IMR-90 (cell line): ENCODE measurements at regions not wholly inside any gene's neighbourhood (a gene's known extent, or its start where the extent isn't known, plus 50 kb on each side); places are given as distances from the start of the nearest gene placed in this dataset.

Source experiments
- ATAC-seq: fragments of 200-7000 bp; cut with Tn5 transposase; 2 replicates; pipeline ENCODE4 v1.9.1; 2020; ENCODE audit warnings: low read depth, mild to moderate bottlenecking, moderate library complexity
- BruUV-seq: library from RNA; stranded (reverse); fragments of 400-500 nt; replicated peaks from 2 replicates; lab custom pipeline; 2021; lab: Mats Ljungman, UMichigan
- CTCF ChIA-PET: fragments of 300-600 bp; formaldehyde crosslinking; extraction: SDS; loops from one replicate; lab custom pipeline; 2021; ENCODE audit warnings: antibody characterized with exemption; lab: Yijun Ruan, JAX
- POLR2A ChIA-PET: fragments of 300-600 bp; sonication (Branson Sonifier 250); formaldehyde crosslinking; loops from one replicate; lab custom pipeline; 2022; ENCODE audit warnings: antibody characterized with exemption; ENCODE audit not compliant: unreplicated experiment; lab: Charles Lee
- DNase-seq: peaks from one replicate; pipeline ENCODE4 v3.0.0; 2013
- H2AFZ ChIP-seq: replicated peaks from 2 replicates; pipeline ENCODE3; 2013; ENCODE audit warnings: low read length, mild to moderate bottlenecking; ENCODE audit not compliant: poor library complexity
- H2AK5ac ChIP-seq: 2 replicates; pipeline ENCODE4 v1.6.1; 2013; ENCODE audit warnings: low read depth, low read length, inconsistent platforms
- H2AK9ac ChIP-seq: replicated peaks from 2 replicates; pipeline ENCODE3; 2013; ENCODE audit warnings: mild to moderate bottlenecking, low read depth, low read length, moderate library complexity; ENCODE audit not compliant: poor library complexity
- H2BK120ac ChIP-seq: 2 replicates; pipeline ENCODE4 v1.6.1; 2013; ENCODE audit warnings: low read depth, low read length, inconsistent platforms
- H2BK15ac ChIP-seq: 3 replicates; pipeline ENCODE4 v1.6.1; 2013; ENCODE audit warnings: low read depth, low read length, inconsistent platforms
- H2BK20ac ChIP-seq: 2 replicates; pipeline ENCODE4 v1.6.1; 2013; ENCODE audit warnings: low read depth, mild to moderate bottlenecking, inconsistent platforms, low read length, moderate library complexity
- H2BK5ac ChIP-seq: 2 replicates; pipeline ENCODE4 v1.6.1; 2013; ENCODE audit warnings: mild to moderate bottlenecking, low read depth, low read length, inconsistent platforms; ENCODE audit not compliant: poor library complexity, severe bottlenecking
- H3K14ac ChIP-seq: replicated peaks from 2 replicates; pipeline ENCODE4 v1.6.1; 2013; ENCODE audit warnings: low read depth, low read length, inconsistent platforms
- H3K18ac ChIP-seq: 2 replicates; pipeline ENCODE4 v1.6.1; 2013; ENCODE audit warnings: low read depth, low read length, control low read depth
- H3K23ac ChIP-seq: 2 replicates; pipeline ENCODE4 v1.6.1; 2013; ENCODE audit warnings: low read depth, low read length, inconsistent platforms
- H3K27ac ChIP-seq: 2 replicates; pipeline ENCODE4 v1.5.1; 2013; ENCODE audit warnings: mild to moderate bottlenecking, control low read depth, low read length; ENCODE audit not compliant: insufficient read depth
- H3K27me3 ChIP-seq: 2 replicates; pipeline ENCODE4 v1.6.1; 2013; ENCODE audit warnings: low read length; ENCODE audit not compliant: control insufficient read depth, insufficient read depth
- H3K36me3 ChIP-seq: 2 replicates; pipeline ENCODE4 v1.6.1; 2013; ENCODE audit warnings: low read length, mixed read lengths; ENCODE audit not compliant: control insufficient read depth, insufficient read depth
- H3K4ac ChIP-seq: 2 replicates; pipeline ENCODE4 v1.6.1; 2013; ENCODE audit warnings: low read depth, low read length, inconsistent platforms
- H3K4me1 ChIP-seq: 2 replicates; pipeline ENCODE4 v1.6.1; 2013; ENCODE audit warnings: low read length, mixed read lengths; ENCODE audit not compliant: control insufficient read depth, insufficient read depth
- H3K4me2 ChIP-seq: 2 replicates; pipeline ENCODE4 v1.6.1; 2013; ENCODE audit warnings: low read depth, mild to moderate bottlenecking, control low read depth, low read length, moderate library complexity
- H3K4me3 ChIP-seq: 2 replicates; pipeline ENCODE4 v1.5.1; 2013; ENCODE audit warnings: low read depth, mild to moderate bottlenecking, control low read depth, low read length, moderate library complexity; ENCODE audit not compliant: insufficient read depth
- H3K56ac ChIP-seq: 2 replicates; pipeline ENCODE4 v1.6.1; 2013; ENCODE audit warnings: low read length, inconsistent platforms; ENCODE audit not compliant: insufficient read depth; ENCODE audit errors: extremely low read depth
- H3K79me1 ChIP-seq, 2 experiments: 2 replicates each; pipeline ENCODE4 v1.6.1; 2013; ENCODE audit warnings: low read length in 2 of 2, inconsistent platforms in 1 of 2, low read depth in 1 of 2
- H3K9ac ChIP-seq: 2 replicates; pipeline ENCODE4 v1.6.1; 2013; ENCODE audit warnings: low read depth, low read length, control low read depth
- H3K9me1 ChIP-seq: 2 replicates; pipeline ENCODE4 v1.6.1; 2013; ENCODE audit warnings: low read length, inconsistent platforms; ENCODE audit not compliant: insufficient read depth
- H3K9me3 ChIP-seq: 2 replicates; pipeline ENCODE4 v1.6.1; 2013; ENCODE audit warnings: low read length; ENCODE audit not compliant: control insufficient read depth, insufficient read depth
- H4K20me1 ChIP-seq: 2 replicates; pipeline ENCODE4 v1.6.1; 2013; ENCODE audit warnings: low read length, inconsistent platforms; ENCODE audit not compliant: insufficient read depth
- H4K5ac ChIP-seq: 2 replicates; pipeline ENCODE4 v1.6.1; 2013; ENCODE audit warnings: mild to moderate bottlenecking, low read depth, low read length, control low read depth
- H4K8ac ChIP-seq, 2 experiments: 2 replicates each; pipeline ENCODE4 v1.6.1; 2013; ENCODE audit warnings: low read depth in 2 of 2, low read length in 2 of 2, control low read depth in 1 of 2, inconsistent platforms in 1 of 2
- H4K91ac ChIP-seq: 2 replicates; pipeline ENCODE4 v1.6.1; 2013; ENCODE audit warnings: low read depth, low read length, inconsistent platforms; ENCODE audit not compliant: insufficient read depth
- BHLHE40 ChIP-seq: fragments of 150-350 bp; IDR thresholded peaks from 2 replicates; pipeline ENCODE4 v1.6.1; 2016; ENCODE audit warnings: mild to moderate bottlenecking, low read depth, low read length
- CEBPB ChIP-seq: IDR thresholded peaks from 2 replicates; pipeline ENCODE4 v1.6.1; 2012; ENCODE audit warnings: low read depth, low read length, improper control_type of control experiment
- CHD1 ChIP-seq: IDR thresholded peaks from 2 replicates; pipeline ENCODE4 v1.6.1; 2012; ENCODE audit warnings: low read depth, low read length, improper control_type of control experiment
- FOS ChIP-seq: fragments of 150-350 bp; IDR thresholded peaks from 2 replicates; pipeline ENCODE4 v1.6.1; 2016; ENCODE audit warnings: low read depth, low read length
- MAFK ChIP-seq: IDR thresholded peaks from 2 replicates; pipeline ENCODE4 v1.6.1; 2012; ENCODE audit warnings: low read depth, low read length, improper control_type of control experiment
- MXI1 ChIP-seq: IDR thresholded peaks from 2 replicates; pipeline ENCODE4 v1.6.1; 2012; ENCODE audit warnings: low read depth, mild to moderate bottlenecking, low read length, moderate library complexity, borderline replicate concordance
- POLR2A ChIP-seq: IDR thresholded peaks from 2 replicates; pipeline ENCODE4 v1.6.1; 2012; ENCODE audit warnings: mild to moderate bottlenecking, low read depth, low read length
- RCOR1 ChIP-seq: IDR thresholded peaks from 2 replicates; pipeline ENCODE4 v1.6.1; 2012; ENCODE audit warnings: mild to moderate bottlenecking, low read length, improper control_type of control experiment; ENCODE audit not compliant: insufficient replicate concordance
- RFX5 ChIP-seq: IDR thresholded peaks from 2 replicates; pipeline ENCODE4 v1.8.0; 2012; ENCODE audit warnings: low read depth, mild to moderate bottlenecking, low read length, moderate library complexity
- dilution Hi-C: fragments of 300-500 bp; cut with HindIII; formaldehyde crosslinking; loops from one replicate; pipeline ENCODE4 v1.14.3; 2018; ENCODE audit warnings: low sequenced_read_pairs; ENCODE audit not compliant: unreplicated experiment
- in situ Hi-C: fragments of 300-500 bp; cut with MboI; formaldehyde crosslinking; loops from 3 replicates; pipeline ENCODE4 v1.14.3; 2019; ENCODE audit warnings: low sequenced_read_pairs, inconsistent platforms, mixed read lengths
- intact Hi-C: fragments of 100-400 bp; cut with micrococcal nuclease; formaldehyde crosslinking; loops from 2 replicates; pipeline ENCODE4 v1.10.0; 2022
- TF ChIP-seq, protein P1 (sequence below): fragments of 150-350 bp; IDR thresholded peaks from 2 replicates; pipeline ENCODE4 v1.6.1; 2016; ENCODE audit warnings: low read depth, mild to moderate bottlenecking, low read length, moderate library complexity, borderline replicate concordance
- TF ChIP-seq, protein P2 (sequence below): conservative IDR thresholded peaks from 2 replicates; pipeline ENCODE4 v1.5.1; 2012; ENCODE audit warnings: mild to moderate bottlenecking, low read depth, low read length, improper control_type of control experiment
- TF ChIP-seq, protein P3 (sequence below): fragments of 150-350 bp; IDR thresholded peaks from 2 replicates; pipeline ENCODE4 v1.6.1; 2017; ENCODE audit warnings: mild to moderate bottlenecking, antibody characterized with exemption, low read length, low read depth

DNA sequence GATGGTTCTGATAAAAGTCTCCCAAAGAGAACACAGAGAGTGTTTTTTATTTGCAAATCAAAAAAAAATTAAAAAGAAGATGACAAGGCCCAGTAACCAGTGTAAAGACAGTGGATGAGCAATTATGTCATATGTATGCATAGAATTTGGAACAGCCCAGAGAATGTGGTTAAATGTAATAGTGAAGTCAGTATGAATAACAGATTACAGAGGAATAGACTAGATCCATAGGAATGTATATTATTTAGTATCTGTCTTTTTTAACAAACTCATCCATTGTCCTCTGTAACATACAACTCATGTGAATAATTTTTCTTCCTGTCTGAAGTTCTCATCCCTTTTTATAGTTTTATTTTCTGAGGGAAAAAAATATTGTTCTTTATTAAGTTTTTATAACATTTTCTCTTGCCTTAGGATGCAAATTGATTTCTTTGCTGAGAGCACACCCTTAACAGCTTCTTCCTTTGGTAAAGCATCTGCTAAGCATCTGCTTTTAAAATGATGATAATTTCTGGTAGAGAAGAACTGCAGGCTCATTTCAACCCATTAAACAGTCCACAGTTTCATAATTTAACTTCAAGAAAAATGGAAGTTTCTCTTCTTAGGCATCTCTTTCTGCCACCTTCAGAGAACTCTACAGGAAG, 266.5 kb upstream of the MTNR1B start:
- POLR2A ChIA-PET, result no interaction called here
- H3K27ac ChIP-seq, result no peak overlapping the region

More for the DNA sequence above, 266.5 kb upstream of the MTNR1B start:
- Histone ChIP-seq H3K9me1 (no peaks in the 10 kb centered on the region; the same call in 1 of the 2 replicates), H4K5ac (no peak overlapping the region), H3K79me1 (no peaks in the 10 kb centered on the region), H2BK15ac (no peak overlapping the region), H3K9ac (no peak overlapping the region), H4K20me1 (no peaks in the 10 kb centered on the region), H3K23ac (no peak overlapping the region), H3K36me3 (no peaks in the 10 kb centered on the region), H3K14ac (no peak overlapping the region), H3K4me3 (no peak overlapping the region), H2BK5ac (no peak overlapping the region), H2BK120ac (0 out of 2 replicates have a peak overlapping the region, but pooled peaks have one; percentile 46), H3K9me3 (no peaks in the 10 kb centered on the region), H3K4me2 (no peak overlapping the region), H3K56ac (no peak overlapping the region), H2BK20ac (no peak overlapping the region), H3K27me3 (no peaks in the 10 kb centered on the region), H3K18ac (no peak overlapping the region), H4K91ac (no peak overlapping the region), H2AK5ac (no peak overlapping the region), H2AFZ (no peak overlapping the region), H3K4me1 (no peaks in the 10 kb centered on the region), H2AK9ac (no peak overlapping the region), H3K4ac (no peak overlapping the region), H4K8ac (no peak overlapping the region)
- dilution Hi-C loops (no loop called here), in situ Hi-C loops (no loop called here), intact Hi-C loops (no loop called here)
- ATAC-seq, result peak; percentile 71; the same call in 1 of the 2 replicates
- DNase-seq, result peak; percentile 73
- TF ChIP-seq RFX5, result no peak
- no peak for TF ChIP-seq FOS
- TF ChIP-seq BHLHE40, result no peak
- TF ChIP-seq, protein P1, sequence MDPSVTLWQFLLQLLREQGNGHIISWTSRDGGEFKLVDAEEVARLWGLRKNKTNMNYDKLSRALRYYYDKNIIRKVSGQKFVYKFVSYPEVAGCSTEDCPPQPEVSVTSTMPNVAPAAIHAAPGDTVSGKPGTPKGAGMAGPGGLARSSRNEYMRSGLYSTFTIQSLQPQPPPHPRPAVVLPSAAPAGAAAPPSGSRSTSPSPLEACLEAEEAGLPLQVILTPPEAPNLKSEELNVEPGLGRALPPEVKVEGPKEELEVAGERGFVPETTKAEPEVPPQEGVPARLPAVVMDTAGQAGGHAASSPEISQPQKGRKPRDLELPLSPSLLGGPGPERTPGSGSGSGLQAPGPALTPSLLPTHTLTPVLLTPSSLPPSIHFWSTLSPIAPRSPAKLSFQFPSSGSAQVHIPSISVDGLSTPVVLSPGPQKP, result no peak
- no peak for TF ChIP-seq RCOR1
- no peak for TF ChIP-seq CEBPB
- TF ChIP-seq, protein P2, sequence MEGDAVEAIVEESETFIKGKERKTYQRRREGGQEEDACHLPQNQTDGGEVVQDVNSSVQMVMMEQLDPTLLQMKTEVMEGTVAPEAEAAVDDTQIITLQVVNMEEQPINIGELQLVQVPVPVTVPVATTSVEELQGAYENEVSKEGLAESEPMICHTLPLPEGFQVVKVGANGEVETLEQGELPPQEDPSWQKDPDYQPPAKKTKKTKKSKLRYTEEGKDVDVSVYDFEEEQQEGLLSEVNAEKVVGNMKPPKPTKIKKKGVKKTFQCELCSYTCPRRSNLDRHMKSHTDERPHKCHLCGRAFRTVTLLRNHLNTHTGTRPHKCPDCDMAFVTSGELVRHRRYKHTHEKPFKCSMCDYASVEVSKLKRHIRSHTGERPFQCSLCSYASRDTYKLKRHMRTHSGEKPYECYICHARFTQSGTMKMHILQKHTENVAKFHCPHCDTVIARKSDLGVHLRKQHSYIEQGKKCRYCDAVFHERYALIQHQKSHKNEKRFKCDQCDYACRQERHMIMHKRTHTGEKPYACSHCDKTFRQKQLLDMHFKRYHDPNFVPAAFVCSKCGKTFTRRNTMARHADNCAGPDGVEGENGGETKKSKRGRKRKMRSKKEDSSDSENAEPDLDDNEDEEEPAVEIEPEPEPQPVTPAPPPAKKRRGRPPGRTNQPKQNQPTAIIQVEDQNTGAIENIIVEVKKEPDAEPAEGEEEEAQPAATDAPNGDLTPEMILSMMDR, result no peak
- TF ChIP-seq, protein P3, sequence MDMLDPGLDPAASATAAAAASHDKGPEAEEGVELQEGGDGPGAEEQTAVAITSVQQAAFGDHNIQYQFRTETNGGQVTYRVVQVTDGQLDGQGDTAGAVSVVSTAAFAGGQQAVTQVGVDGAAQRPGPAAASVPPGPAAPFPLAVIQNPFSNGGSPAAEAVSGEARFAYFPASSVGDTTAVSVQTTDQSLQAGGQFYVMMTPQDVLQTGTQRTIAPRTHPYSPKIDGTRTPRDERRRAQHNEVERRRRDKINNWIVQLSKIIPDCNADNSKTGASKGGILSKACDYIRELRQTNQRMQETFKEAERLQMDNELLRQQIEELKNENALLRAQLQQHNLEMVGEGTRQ, result no peak
- TF ChIP-seq CHD1, result no peak
- no peak for TF ChIP-seq POLR2A
- TF ChIP-seq MXI1, result no peak
- TF ChIP-seq MAFK, result no peak
- BruUV-seq, result no TSS peak
- CTCF ChIA-PET, result no interaction called here
